H9 (cell line): ENCODE measurements at regions not wholly inside any gene's neighbourhood (a gene's known extent, or its start where the extent isn't known, plus 50 kb on each side); places are given as distances from the start of the nearest gene placed in this dataset.

ENCODE experiments used
- DNase-seq: peaks from one replicate; pipeline ENCODE4 v3.0.0-alpha.2; 2017
- H2AFZ ChIP-seq: one replicate; pipeline ENCODE4 v1.6.1; 2013; ENCODE audit warnings: mild to moderate bottlenecking, low read length, control low read depth, moderate library complexity
- H2AK5ac ChIP-seq: 2 replicates; pipeline ENCODE4 v1.6.1; 2013; ENCODE audit warnings: low read length, control low read depth, mixed read lengths; ENCODE audit not compliant: insufficient read length
- H2BK120ac ChIP-seq: one replicate; pipeline ENCODE4 v1.6.1; 2013; ENCODE audit warnings: low read depth, mild to moderate bottlenecking, low read length, control low read depth, inconsistent platforms; ENCODE audit not compliant: poor library complexity, severe bottlenecking
- H2BK12ac ChIP-seq: 2 replicates; pipeline ENCODE4 v1.6.1; 2013; ENCODE audit warnings: low read length, control low read depth, mixed read lengths, low read depth; ENCODE audit not compliant: insufficient read length
- H2BK15ac ChIP-seq: 2 replicates; pipeline ENCODE4 v1.6.1; 2013; ENCODE audit warnings: low read depth, low read length, control low read depth
- H2BK20ac ChIP-seq: one replicate; pipeline ENCODE4 v1.6.1; 2013; ENCODE audit warnings: low read depth, mild to moderate bottlenecking, low read length, control low read depth, inconsistent platforms; ENCODE audit not compliant: poor library complexity, severe bottlenecking
- H2BK5ac ChIP-seq: 2 replicates; pipeline ENCODE4 v1.6.1; 2013; ENCODE audit warnings: low read length, control low read depth, mixed read lengths; ENCODE audit not compliant: insufficient read length
- H3K14ac ChIP-seq: 2 replicates; pipeline ENCODE4 v1.6.1; 2013; ENCODE audit warnings: low read length, control low read depth; ENCODE audit not compliant: insufficient read depth
- H3K18ac ChIP-seq: 2 replicates; pipeline ENCODE4 v1.6.1; 2013; ENCODE audit warnings: low read depth, mild to moderate bottlenecking, mixed read lengths, low read length, control low read depth; ENCODE audit not compliant: insufficient read length
- H3K23ac ChIP-seq: 2 replicates; pipeline ENCODE4 v1.6.1; 2013; ENCODE audit warnings: low read length, control low read depth, mixed read lengths, low read depth; ENCODE audit not compliant: insufficient read length
- H3K23me2 ChIP-seq: 2 replicates; pipeline ENCODE4 v1.6.1; 2013; ENCODE audit warnings: low read depth, mild to moderate bottlenecking, mixed read lengths, low read length, control low read depth; ENCODE audit not compliant: insufficient read length, poor library complexity, severe bottlenecking
- H3K27ac ChIP-seq: 2 replicates; pipeline ENCODE4 v1.5.1; 2013; ENCODE audit warnings: low read length, control low read depth, mixed read lengths, low read depth; ENCODE audit not compliant: insufficient read length
- H3K27me3 ChIP-seq: 2 replicates; pipeline ENCODE4 v1.6.1; 2013; ENCODE audit warnings: low read length, control low read depth, inconsistent platforms; ENCODE audit not compliant: insufficient read depth
- H3K4ac ChIP-seq: 2 replicates; pipeline ENCODE4 v1.6.1; 2013; ENCODE audit warnings: low read depth, mild to moderate bottlenecking, control low read depth, inconsistent platforms, low read length, moderate library complexity
- H3K4me1 ChIP-seq: 2 replicates; pipeline ENCODE4 v1.6.1; 2013; ENCODE audit warnings: low read length, control low read depth, inconsistent platforms; ENCODE audit not compliant: insufficient read depth
- H3K4me2 ChIP-seq: 2 replicates; pipeline ENCODE4 v1.6.1; 2013; ENCODE audit warnings: low read length, control low read depth, mixed read lengths; ENCODE audit not compliant: insufficient read length, insufficient read depth
- H3K56ac ChIP-seq: 2 replicates; pipeline ENCODE4 v1.6.1; 2013; ENCODE audit warnings: low read depth, mild to moderate bottlenecking, mixed read lengths, low read length, control low read depth; ENCODE audit not compliant: insufficient read length
- H3K79me1 ChIP-seq: 2 replicates; pipeline ENCODE4 v1.6.1; 2013; ENCODE audit warnings: low read depth, mild to moderate bottlenecking, moderate library complexity, low read length, control low read depth, inconsistent platforms; ENCODE audit not compliant: insufficient read depth, poor library complexity, severe bottlenecking
- H3K79me2 ChIP-seq: 2 replicates; pipeline ENCODE4 v1.6.1; 2013; ENCODE audit warnings: low read length, control low read depth, inconsistent platforms; ENCODE audit not compliant: insufficient read depth
- H3K9ac ChIP-seq: 2 replicates; pipeline ENCODE4 v1.6.1; 2013; ENCODE audit warnings: low read length, control low read depth, mixed read lengths; ENCODE audit not compliant: insufficient read length; ENCODE audit errors: extremely low read depth
- H3K9me3 ChIP-seq: one replicate; pipeline ENCODE4 v1.6.1; 2013; ENCODE audit warnings: low read depth, low read length, inconsistent platforms; ENCODE audit not compliant: control insufficient read depth
- H3T11ph ChIP-seq: one replicate; pipeline ENCODE4 v1.6.1; 2013; ENCODE audit warnings: mild to moderate bottlenecking, low read length, control low read depth, inconsistent platforms
- H4K20me1 ChIP-seq: one replicate; pipeline ENCODE4 v1.6.1; 2013; ENCODE audit not compliant: control insufficient read depth, insufficient read length, insufficient read depth
- H4K5ac ChIP-seq: 2 replicates; pipeline ENCODE4 v1.6.1; 2013; ENCODE audit warnings: low read depth, mild to moderate bottlenecking, mixed read lengths, low read length, control low read depth; ENCODE audit not compliant: insufficient read length
- H4K8ac ChIP-seq: replicated peaks from 2 replicates; pipeline ENCODE4 v1.6.1; 2013; ENCODE audit warnings: low read length, control low read depth, mixed read lengths, low read depth; ENCODE audit not compliant: insufficient read length
- H4K91ac ChIP-seq: 2 replicates; pipeline ENCODE4 v1.6.1; 2013; ENCODE audit warnings: low read depth, mild to moderate bottlenecking, moderate library complexity, mixed read lengths, low read length, control low read depth; ENCODE audit not compliant: insufficient read length
- H3K27ac Mint-ChIP-seq, 3 experiments: 2 replicates in 2 of 3; 3 replicates in 1 of 3; pipeline ENCODE4 v1.8.0; 2020 to 2021; ENCODE audit warnings: mixed read lengths in 3 of 3, mild to moderate bottlenecking in 1 of 3, moderate library complexity in 1 of 3
- H3K27me3 Mint-ChIP-seq: 2 replicates; pipeline ENCODE4 v1.8.0; 2021; ENCODE audit warnings: low read depth, mild to moderate bottlenecking, moderate library complexity, mixed read lengths
- H3K36me3 Mint-ChIP-seq, 3 experiments: 2 replicates in 2 of 3; 3 replicates in 1 of 3; pipeline ENCODE4 v1.8.0; 2020 to 2021; ENCODE audit warnings: low read depth in 3 of 3, mixed read lengths in 3 of 3; ENCODE audit not compliant: insufficient read depth in 1 of 3
- H3K4me1 Mint-ChIP-seq, 2 experiments: 2 replicates each; pipeline ENCODE4 v1.8.0; 2020; ENCODE audit warnings: mixed read lengths in 2 of 2
- H3K4me3 Mint-ChIP-seq, 2 experiments: 2 replicates in 1 of 2; 3 replicates in 1 of 2; pipeline ENCODE4 v1.8.0; 2020 to 2021; ENCODE audit warnings: mild to moderate bottlenecking in 2 of 2, mixed read lengths in 2 of 2, moderate library complexity in 1 of 2
- H3K9me3 Mint-ChIP-seq, 2 experiments: 2 replicates in 1 of 2; 3 replicates in 1 of 2; pipeline ENCODE4 v1.8.0; 2020; ENCODE audit warnings: mild to moderate bottlenecking in 2 of 2, mixed read lengths in 2 of 2, moderate library complexity in 1 of 2
- CTCF ChIP-seq: fragments of 200-600 bp; sonication (generic); conservative IDR thresholded peaks from 3 replicates; pipeline ENCODE4 v1.8.0; 2021; ENCODE audit warnings: antibody characterized with exemption, mild to moderate bottlenecking
- WGBS: extraction: QIAGEN DNeasy Blood & Tissue Kit; methylation state at CpG from one replicate; pipeline ENCODE4 v1.1.7; 2013; ENCODE audit warnings: missing lambda C conversion rate, low lambda C conversion rate, mixed read lengths; ENCODE audit not compliant: insufficient read length; ENCODE audit errors: extremely low coverage; 5-methylcytosine and 5-hydroxymethylcytosine counted together

- Mint-ChIP-seq H3K9me3 (peaks cover 14 to 15% of the 10 kb centered on the region in 2 experiments), H3K4me1 (peaks cover 3 to 9% of the 10 kb centered on the region in 2 experiments), H3K27me3 (no peaks in the 10 kb centered on the region; the same call in 1 of the 2 replicates), H3K36me3 (peaks cover 9 to 18% (median 11%) of the 10 kb centered on the region in 3 experiments; a peak in 5 of 7 replicates), H3K27ac (no peak overlapping the region), H3K4me3 (no peak overlapping the region)
- no peaks in the 10 kb centered on the region for H3K79me2 ChIP-seq
- no peak overlapping the region for H3K14ac ChIP-seq
- no peak overlapping the region for H2BK20ac ChIP-seq
- H3K9ac ChIP-seq, result no peak overlapping the region
- H2BK15ac ChIP-seq, result no peak overlapping the region
- no peak overlapping the region for H3K23ac ChIP-seq
- no peak overlapping the region for H2AFZ ChIP-seq
- no peak overlapping the region for H3K27ac ChIP-seq
- no peaks in the 10 kb centered on the region for H3K9me3 ChIP-seq
- H3K27me3 ChIP-seq, result no peaks in the 10 kb centered on the region
- no peak overlapping the region for H2BK120ac ChIP-seq
- H3K18ac ChIP-seq, result no peak overlapping the region
- no peak overlapping the region for H3K56ac ChIP-seq
- no peak overlapping the region for H3K4ac ChIP-seq
- no peak overlapping the region for H3K4me2 ChIP-seq
- H4K5ac ChIP-seq, result no peak overlapping the region
- H2BK5ac ChIP-seq, result no peak overlapping the region
- H3K79me1 ChIP-seq, result no peaks in the 10 kb centered on the region
- WGBS, result no CpG with 5 or more reads among the region's 2 CpGs
- H3T11ph ChIP-seq, result no peak overlapping the region
- H4K20me1 ChIP-seq, result no peaks in the 10 kb centered on the region
- no peaks in the 10 kb centered on the region for H3K23me2 ChIP-seq
- no peak for DNase-seq
- H4K91ac ChIP-seq, result no peak overlapping the region
- no peak overlapping the region for H2AK5ac ChIP-seq
- no peaks in the 10 kb centered on the region for H3K4me1 ChIP-seq
- H2BK12ac ChIP-seq, result no peak overlapping the region
- TF ChIP-seq CTCF, result no peak
- no peak overlapping the region for H4K8ac ChIP-seq
These were observed 537.4 kb downstream of the BCKDHB start for GRCh38 chr6:80643881-80644280.
